Loucy (cell line): ENCODE measurements at regions not wholly inside any gene's neighbourhood (a gene's known extent, or its start where the extent isn't known, plus 50 kb on each side); places are given as distances from the start of the nearest gene placed in this dataset.

Experiments
- H2AFZ ChIP-seq: fragments of 200-600 bp; sonication (generic); 2 replicates; pipeline ENCODE4 v1.6.0; 2016; ENCODE audit warnings: antibody characterized with exemption, mild to moderate bottlenecking, low read length, moderate library complexity
- H3F3A ChIP-seq: fragments of 200-600 bp; 2 replicates; pipeline ENCODE4 v1.6.0; 2016; ENCODE audit warnings: antibody characterized with exemption, low read depth, mild to moderate bottlenecking
- H3K27me3 ChIP-seq: fragments of 200-600 bp; sonication (generic); 2 replicates; pipeline ENCODE4 v1.6.1; 2014; ENCODE audit warnings: low read length, mild to moderate bottlenecking; ENCODE audit not compliant: insufficient read depth, poor library complexity, severe bottlenecking
- H3K36me3 ChIP-seq: fragments of 200-600 bp; sonication (generic); 2 replicates; pipeline ENCODE4 v1.6.1; 2016; ENCODE audit warnings: low read length; ENCODE audit not compliant: insufficient read depth
- H3K4me1 ChIP-seq: fragments of 200-600 bp; sonication (generic); 2 replicates; pipeline ENCODE4 v1.5.1; 2014; ENCODE audit warnings: low read length, mild to moderate bottlenecking; ENCODE audit not compliant: insufficient read depth, poor library complexity, severe bottlenecking
- H3K4me2 ChIP-seq: fragments of 200-600 bp; sonication (generic); 2 replicates; pipeline ENCODE4 v1.6.0; 2014; ENCODE audit warnings: antibody characterized with exemption, low read length, low read depth, mild to moderate bottlenecking; ENCODE audit not compliant: poor library complexity, severe bottlenecking
- H3K4me3 ChIP-seq: fragments of 200-600 bp; sonication (generic); 2 replicates; pipeline ENCODE4 v1.5.1; 2014; ENCODE audit warnings: low read length, mild to moderate bottlenecking, mixed read lengths; ENCODE audit not compliant: poor library complexity, severe bottlenecking
- H3K79me2 ChIP-seq: fragments of 200-600 bp; sonication (generic); 2 replicates; pipeline ENCODE4 v1.6.1; 2014; ENCODE audit warnings: low read length; ENCODE audit not compliant: insufficient read depth
- H3K9ac ChIP-seq: fragments of 200-600 bp; sonication (generic); 2 replicates; pipeline ENCODE4 v1.6.0; 2014; ENCODE audit warnings: mild to moderate bottlenecking, low read depth, low read length, moderate library complexity; ENCODE audit not compliant: poor library complexity, severe bottlenecking
- H3K9me2 ChIP-seq: fragments of 200-600 bp; sonication (generic); replicated peaks from 2 replicates; pipeline ENCODE4 v1.6.1; 2016; ENCODE audit warnings: low read depth, low read length, mixed read lengths
- H3K9me3 ChIP-seq: fragments of 200-600 bp; sonication (generic); 2 replicates; pipeline ENCODE4 v1.6.1; 2014; ENCODE audit warnings: mild to moderate bottlenecking, antibody characterized with exemption, low read length, low read depth; ENCODE audit not compliant: insufficient read depth
- H4K20me1 ChIP-seq: fragments of 200-600 bp; sonication (generic); 2 replicates; pipeline ENCODE4 v1.6.0; 2014; ENCODE audit warnings: antibody characterized with exemption, low read length, mild to moderate bottlenecking; ENCODE audit not compliant: insufficient read depth, poor library complexity, severe bottlenecking
- EZH2phosphoT487 ChIP-seq: fragments of 200-600 bp; IDR thresholded peaks from 2 replicates; pipeline ENCODE4 v1.6.1; 2018; ENCODE audit warnings: antibody characterized with exemption, mild to moderate bottlenecking, moderate library complexity, borderline replicate concordance
- TF ChIP-seq, protein P1 (sequence below): fragments of 200-600 bp; sonication (generic); conservative IDR thresholded peaks from 2 replicates; pipeline ENCODE4 v1.5.1; 2014; ENCODE audit warnings: mild to moderate bottlenecking, antibody characterized with exemption, low read length

DNA sequence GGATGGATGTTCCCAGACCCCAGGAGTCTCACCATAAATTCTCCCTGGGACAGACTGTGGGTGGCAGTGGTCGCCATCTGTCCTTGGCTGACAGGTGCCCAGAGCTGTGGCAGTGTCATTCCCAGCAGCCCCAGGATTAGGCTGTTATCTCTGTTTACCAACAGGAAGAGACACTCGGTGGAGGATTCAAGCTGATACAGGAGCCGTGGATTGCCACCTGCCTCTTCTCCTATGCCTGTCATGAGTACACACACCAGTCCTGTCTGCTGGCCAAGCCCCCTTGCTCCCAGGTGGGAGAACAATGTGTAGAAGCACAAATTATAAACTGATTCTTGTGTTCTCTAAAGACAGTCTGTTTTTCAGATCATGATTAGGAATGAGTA, 152.6 kb downstream of the ETS2 start:
- Histone ChIP-seq H3K4me3 (no peak overlapping the region), H3K36me3 (no peaks in the 10 kb centered on the region), H3K4me1 (peaks cover 22% of the 10 kb centered on the region), H3F3A (no peaks in the 10 kb centered on the region), H3K4me2 (no peak overlapping the region), H3K9ac (no peak overlapping the region), H3K27me3 (no peaks in the 10 kb centered on the region), H3K9me3 (no peaks in the 10 kb centered on the region), H2AFZ (no peak overlapping the region), H3K9me2 (no peaks in the 10 kb centered on the region), H3K79me2 (no peaks in the 10 kb centered on the region), H4K20me1 (no peaks in the 10 kb centered on the region)
- no peak for TF ChIP-seq EZH2phosphoT487
- TF ChIP-seq, protein P1, sequence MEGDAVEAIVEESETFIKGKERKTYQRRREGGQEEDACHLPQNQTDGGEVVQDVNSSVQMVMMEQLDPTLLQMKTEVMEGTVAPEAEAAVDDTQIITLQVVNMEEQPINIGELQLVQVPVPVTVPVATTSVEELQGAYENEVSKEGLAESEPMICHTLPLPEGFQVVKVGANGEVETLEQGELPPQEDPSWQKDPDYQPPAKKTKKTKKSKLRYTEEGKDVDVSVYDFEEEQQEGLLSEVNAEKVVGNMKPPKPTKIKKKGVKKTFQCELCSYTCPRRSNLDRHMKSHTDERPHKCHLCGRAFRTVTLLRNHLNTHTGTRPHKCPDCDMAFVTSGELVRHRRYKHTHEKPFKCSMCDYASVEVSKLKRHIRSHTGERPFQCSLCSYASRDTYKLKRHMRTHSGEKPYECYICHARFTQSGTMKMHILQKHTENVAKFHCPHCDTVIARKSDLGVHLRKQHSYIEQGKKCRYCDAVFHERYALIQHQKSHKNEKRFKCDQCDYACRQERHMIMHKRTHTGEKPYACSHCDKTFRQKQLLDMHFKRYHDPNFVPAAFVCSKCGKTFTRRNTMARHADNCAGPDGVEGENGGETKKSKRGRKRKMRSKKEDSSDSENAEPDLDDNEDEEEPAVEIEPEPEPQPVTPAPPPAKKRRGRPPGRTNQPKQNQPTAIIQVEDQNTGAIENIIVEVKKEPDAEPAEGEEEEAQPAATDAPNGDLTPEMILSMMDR = no peak

DNA sequence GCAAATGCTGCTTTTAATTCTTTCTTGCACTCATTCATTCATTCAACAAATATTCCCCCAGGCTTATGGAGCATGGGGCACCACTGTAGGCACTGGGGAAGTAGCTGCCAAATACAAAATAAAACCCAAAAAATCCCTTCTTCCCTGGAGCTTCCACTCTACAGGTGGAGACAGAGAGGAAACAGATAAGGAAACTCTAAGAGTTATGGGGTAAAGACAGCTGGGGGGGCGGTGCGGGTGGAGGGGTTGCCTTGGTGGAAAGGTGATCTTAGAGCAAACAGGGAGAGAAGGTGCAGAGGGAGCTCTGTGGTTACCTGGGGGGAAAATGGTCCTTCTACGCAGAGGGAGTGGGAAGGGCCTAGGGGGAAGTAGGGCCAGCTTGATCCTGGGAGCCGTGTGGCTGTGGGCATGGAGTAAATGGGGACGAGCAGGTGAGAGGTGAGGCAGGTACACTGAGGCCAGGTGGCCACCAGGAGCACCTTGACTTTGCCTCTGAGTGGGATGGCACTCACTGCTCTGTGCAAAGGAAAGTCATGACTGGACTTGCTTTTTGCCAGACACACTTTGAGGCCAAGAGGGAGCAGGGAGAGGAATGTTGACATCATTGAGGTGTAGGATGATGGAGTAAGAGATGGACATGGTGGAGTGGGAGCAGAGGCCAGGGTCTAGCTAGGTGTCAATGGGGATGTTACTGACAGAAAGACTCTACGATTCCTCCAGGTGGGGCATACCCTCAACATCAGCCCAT, 152.0 kb downstream of the ETS2 start:
- Histone ChIP-seq H3K4me1 (peaks cover 22% of the 10 kb centered on the region), H4K20me1 (no peaks in the 10 kb centered on the region), H3K9me3 (no peaks in the 10 kb centered on the region), H3F3A (no peaks in the 10 kb centered on the region), H3K27me3 (no peaks in the 10 kb centered on the region), H3K79me2 (no peaks in the 10 kb centered on the region), H3K9me2 (no peaks in the 10 kb centered on the region), H3K9ac (no peak overlapping the region), H3K4me3 (no peak overlapping the region), H3K4me2 (no peak overlapping the region), H2AFZ (no peak overlapping the region), H3K36me3 (no peaks in the 10 kb centered on the region)
- TF ChIP-seq, protein P1 = no peak
- TF ChIP-seq EZH2phosphoT487 = no peak

DNA sequence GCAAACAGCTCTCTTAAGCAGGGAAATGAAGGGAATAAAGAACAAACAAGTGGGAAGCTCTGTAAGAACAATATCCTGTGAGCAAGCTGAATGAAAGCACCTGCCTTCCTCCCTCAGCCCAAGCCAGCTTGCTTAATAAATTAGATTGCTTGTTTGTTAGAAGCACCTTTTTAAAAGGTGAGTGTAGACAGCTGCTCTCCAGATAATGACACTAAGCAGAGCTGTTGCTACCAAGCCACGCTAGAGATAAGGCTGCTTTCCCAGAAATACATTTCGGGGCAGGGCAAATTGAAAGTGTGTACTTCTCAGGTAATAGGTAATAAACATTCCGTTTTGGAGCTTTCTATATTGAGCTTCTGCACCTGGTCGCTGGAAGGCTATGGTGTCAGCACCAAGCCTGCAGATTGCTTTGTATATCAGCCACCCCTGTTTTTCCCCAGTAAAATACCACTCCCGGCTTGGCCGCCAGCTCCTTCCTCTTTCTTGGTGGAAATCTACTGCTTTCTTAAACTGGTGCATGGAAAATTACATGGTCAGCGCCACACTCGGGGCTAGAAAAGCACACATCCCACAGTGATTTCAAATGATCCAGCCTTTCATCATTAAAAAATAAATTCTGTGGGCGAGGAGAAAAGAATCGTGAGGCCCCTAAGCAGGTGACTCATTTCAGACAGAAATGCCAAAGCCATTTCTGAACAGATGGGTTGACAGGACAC, 151.3 kb downstream of the ETS2 start:
- Histone ChIP-seq H3K4me1 (peaks cover 22% of the 10 kb centered on the region), H4K20me1 (no peaks in the 10 kb centered on the region), H3K27me3 (no peaks in the 10 kb centered on the region), H3K4me2 (no peak overlapping the region), H3K79me2 (no peaks in the 10 kb centered on the region), H3F3A (no peaks in the 10 kb centered on the region), H3K4me3 (no peak overlapping the region), H3K9ac (no peak overlapping the region), H2AFZ (no peak overlapping the region), H3K9me2 (no peaks in the 10 kb centered on the region), H3K9me3 (no peaks in the 10 kb centered on the region), H3K36me3 (no peaks in the 10 kb centered on the region)
- TF ChIP-seq EZH2phosphoT487 = no peak
- TF ChIP-seq, protein P1 = no peak
